NCI-H187 treated with DMSO at 0.1 percent for 48 hours (cell line): ENCODE measurements at regions not wholly inside any gene's neighbourhood (a gene's known extent, or its start where the extent isn't known, plus 50 kb on each side); places are given as distances from the start of the nearest gene placed in this dataset.
"Not testable (repeated sequence)": the region's sequence is repeated elsewhere in the genome, so short reads cannot be mapped to it uniquely, and the experiment has no call there.

Source experiments
- DNase-seq: peaks from one replicate; lab custom pipeline; 2025; lab: John Stamatoyannopoulos, UW

DNA sequence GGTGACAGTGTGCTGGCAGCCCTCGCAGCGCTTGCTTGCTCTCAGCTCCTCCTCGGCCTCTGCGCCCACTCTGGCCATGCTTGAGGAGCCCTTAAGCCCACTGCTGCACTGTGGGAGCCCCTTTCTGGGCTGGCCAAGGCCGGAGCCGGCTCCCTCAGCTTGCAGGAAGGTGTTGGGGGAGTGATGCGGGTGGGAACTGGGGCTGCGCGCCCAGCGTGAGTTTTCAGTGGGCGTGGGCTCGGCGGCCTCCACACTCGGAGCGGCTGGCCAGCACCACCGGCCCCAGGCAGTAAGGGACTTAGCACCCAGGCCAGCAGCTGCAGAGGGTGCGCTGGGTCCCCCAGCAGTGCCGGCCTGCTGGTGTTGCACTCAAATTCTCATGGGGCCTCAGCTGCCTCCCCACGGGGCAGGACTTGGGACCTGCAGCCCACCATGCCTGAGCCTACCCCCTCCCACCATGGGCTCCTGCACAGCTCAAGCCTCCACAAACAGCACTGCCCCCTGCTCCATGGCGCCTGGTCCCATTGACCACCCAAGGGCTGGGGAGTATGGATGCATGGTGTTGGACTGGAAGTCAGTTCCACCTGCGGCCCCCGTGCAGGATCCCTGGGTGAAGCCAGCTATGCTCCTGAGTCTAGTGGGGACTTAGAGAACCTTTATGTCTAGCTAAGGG lies 223.1 kb upstream of the PTPRD start:
- DNase-seq: no peak

DNA sequence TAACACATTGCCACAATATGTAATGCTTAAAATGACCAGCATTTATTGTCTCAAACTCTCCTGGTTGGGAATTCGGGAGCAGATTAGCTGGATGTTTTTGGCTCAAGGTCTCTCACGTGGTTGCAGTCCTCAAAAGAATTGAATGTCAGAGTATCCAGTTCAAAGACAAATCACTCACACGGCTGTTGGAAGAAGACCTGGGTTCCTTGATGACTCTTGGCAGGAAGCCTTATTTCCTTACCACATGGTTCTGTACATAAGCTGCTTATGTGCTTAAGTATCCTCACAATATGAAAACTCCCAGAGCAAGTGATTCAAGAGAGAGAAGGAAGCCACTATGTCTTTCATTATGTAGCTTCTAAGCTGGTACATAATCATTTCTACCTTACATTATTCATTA lies 230.3 kb upstream of the PTPRD start:
- no peak for DNase-seq

GRCh38 chr9:10855847-10856246 lies 243.0 kb upstream of the PTPRD start:
- no peak for DNase-seq

DNA sequence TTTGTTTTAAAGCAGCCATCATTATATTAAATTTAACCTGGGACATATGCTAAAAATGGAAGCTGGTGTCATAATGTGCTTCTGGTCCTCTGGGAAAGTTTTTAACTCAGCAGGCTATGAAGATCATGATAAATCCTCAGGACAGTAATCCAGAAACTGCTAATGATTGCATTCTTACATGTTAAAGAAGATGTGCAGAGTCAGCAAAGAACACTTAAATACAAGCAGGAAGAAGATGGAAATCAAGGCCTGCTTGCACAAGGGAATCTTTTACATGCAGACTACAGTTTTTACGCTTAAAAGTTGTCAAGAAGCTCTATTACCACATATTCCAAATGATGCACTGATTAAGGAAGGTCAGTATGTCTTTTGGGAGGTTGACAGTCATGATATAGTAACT lies 246.0 kb upstream of the PTPRD start:
- no peak for DNase-seq

DNA sequence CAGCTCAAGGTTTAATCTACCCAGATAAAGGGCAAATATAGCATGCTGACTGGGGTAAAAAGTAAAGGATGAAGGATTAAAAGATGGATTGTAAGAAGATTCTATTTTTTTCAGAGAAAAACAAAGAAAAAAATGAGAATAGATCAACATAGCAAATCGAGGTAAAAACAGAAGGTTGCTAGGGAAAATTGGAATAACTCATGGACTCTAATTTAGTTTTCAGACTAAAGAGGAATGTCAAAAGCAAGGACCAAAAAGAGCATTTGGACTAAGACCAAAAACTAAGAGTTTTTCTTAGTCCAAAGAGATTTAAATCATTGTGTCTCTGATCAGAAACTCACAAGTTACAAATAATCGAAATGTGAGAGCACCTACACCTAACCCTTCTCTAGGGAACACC lies 250.7 kb upstream of the PTPRD start:
- DNase-seq: no peak

- no peak for DNase-seq
Measured at GRCh38 chr9:10867194-10867593, 254.4 kb upstream of the PTPRD start.

DNA sequence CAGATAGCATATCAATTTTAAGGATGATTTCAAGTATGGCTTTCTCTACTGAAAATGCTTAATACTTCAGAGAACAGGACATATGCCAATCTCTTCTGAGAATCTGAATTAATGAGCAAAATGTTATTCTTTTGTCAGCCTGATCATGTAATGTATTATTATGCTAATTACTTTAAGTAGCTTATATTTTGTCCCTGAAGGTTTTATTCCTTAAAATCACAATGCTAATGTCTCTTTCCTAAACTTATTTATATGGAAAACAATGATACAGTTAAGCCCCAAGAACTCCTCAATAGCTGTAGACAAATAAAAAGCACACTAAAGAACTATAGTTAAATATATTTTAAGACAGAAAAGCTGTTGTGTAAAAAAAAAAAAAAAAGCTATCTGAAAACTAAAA lies 256.9 kb upstream of the PTPRD start:
- no peak for DNase-seq

DNA sequence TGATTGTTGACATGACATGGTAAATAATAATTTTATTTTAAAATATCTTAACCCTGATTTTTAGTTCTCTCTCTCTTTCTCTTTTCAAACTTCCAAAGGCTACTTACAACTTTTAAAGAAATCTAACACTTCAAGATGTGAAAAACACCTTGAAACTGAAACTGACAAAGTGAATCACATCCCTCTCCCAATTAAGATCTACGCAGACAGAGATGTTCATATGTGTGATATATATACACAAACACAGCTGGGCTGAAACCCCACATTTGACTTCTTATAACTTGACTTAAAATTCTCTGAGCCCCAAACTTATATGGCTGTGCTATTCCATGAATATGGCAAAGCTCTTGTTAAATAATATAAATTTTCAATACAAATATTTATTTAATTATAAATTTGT lies 261.2 kb upstream of the PTPRD start:
- DNase-seq: no peak

DNA sequence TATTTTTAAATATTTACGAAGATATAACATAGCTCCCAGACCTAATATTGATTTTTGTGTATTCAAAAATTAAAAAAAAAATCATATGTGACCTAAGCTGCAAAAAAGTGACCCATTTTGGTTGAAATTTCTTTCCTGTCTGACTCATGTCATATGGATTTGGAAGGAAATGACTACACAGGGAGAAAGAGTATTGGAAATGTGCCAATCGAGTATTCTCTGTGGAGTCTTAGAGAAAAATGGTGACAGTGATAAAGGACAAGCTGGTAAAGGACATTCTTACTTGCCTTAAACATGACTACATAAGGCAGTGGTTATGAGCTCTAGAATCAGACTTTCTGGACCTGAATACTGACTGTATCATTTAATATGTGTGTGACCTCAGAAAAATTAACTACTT lies 262.9 kb upstream of the PTPRD start:
- no peak for DNase-seq

DNA sequence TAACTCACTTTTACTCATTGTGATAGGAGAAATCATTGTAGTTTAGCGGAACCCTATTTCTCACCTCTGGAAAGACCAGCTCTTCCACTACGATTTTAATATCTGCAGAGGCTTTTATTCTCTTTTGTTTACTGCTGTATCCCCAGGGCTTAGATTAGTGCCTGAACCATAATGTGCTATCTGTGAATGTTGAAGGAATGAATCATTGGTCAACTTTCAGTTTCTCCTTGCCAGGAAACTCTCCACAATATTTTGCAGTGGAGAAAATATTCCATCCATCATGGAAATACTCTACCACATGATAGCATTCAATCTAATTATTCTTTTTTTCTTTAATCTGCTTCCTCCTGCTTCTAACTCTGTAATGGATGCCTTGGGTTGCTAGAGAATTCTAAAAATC lies 263.5 kb upstream of the PTPRD start:
- no peak for DNase-seq

GRCh38 chr9:10890266-10890665 lies 277.5 kb upstream of the PTPRD start:
- DNase-seq: not testable (repeated sequence)

DNA sequence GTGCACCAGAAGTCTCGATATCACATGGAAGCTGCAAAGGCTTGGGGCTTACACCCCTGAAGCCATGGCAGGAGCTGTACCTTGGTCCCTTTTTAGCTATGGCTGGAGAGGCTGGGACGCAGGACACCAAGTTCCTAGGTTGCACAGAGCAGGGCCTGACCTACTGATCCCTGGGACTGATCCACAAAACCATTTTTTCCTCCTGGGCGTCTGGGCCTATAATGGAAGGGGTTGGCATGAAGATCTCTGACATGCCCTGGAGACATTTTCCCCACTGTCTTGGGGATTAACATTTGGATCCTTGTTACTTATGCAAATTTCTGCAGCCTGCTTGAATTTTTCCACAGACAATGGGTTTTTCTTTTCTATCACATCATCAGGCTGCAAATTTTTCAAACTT lies 286.7 kb upstream of the PTPRD start:
- no peak for DNase-seq

- no peak for DNase-seq
Measured at GRCh38 chr9:10903969-10904368, 291.2 kb upstream of the PTPRD start.

DNA sequence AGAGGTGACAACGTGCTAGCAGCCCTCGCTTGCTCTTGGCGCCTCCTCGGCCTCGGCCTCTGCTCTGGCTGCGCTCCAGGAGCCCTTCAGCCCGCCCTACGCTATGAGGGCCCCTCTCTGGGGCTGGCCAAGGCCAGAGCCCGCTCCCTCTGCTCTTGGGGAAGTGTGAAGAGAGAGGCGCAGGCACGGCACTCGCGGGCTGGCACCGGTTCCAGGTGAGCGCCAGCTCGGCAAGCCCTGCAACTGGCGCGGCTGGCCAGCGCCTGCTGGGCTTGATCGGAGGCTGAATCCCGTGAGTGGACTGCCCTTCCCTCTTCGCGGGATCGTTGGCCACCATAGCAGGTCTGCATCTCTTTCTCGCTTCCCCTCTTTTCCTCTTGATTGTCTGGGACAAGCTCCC lies 298.0 kb upstream of the PTPRD start:
- no peak for DNase-seq

GRCh38 chr9:10911373-10911772 lies 298.6 kb upstream of the PTPRD start:
- no peak for DNase-seq

GRCh38 chr9:10917001-10917400 lies 304.2 kb upstream of the PTPRD start:
- no peak for DNase-seq

GRCh38 chr9:10921671-10922070 lies 308.9 kb upstream of the PTPRD start:
- DNase-seq: no peak

GRCh38 chr9:10925896-10926295 lies 313.1 kb upstream of the PTPRD start:
- DNase-seq: no peak

DNA sequence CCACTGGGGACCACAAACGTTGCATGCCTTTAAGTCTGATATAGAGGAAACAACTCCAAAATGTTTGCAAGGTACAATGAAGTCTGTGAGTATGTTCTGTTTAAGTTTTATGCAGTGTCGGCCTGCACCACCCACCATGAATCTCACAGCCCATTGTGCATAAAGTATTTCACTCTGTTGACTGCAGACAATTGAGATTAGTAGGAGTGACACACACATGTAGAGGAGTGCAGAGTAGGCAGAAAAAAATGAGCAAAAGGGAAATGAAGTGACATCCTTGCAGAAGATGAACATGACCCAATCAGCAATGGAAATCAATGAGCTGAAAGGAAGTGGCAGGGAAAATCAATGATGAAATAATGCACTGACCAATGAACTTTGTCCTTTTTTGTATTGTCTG lies 315.6 kb upstream of the PTPRD start:
- DNase-seq: no peak

DNA sequence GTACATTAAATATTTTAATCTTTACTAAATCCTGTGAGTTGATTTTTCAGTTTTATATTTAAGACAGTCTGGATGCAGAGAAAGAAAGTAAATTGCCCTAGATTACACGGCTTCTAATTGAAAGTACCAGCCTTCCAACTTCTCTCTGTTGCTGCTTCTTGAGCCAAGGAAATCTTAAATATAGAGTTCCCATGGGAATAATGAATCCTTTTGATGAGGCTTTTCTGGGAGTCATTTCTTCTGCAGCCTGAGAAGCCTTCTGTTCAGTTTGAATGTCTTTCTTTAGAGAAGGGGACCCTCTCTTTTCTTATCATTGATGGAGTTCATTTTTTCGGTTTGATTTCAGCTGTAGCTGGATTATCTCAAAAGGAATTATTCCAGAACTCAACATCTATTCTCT lies 317.3 kb upstream of the PTPRD start:
- DNase-seq: no peak

DNA sequence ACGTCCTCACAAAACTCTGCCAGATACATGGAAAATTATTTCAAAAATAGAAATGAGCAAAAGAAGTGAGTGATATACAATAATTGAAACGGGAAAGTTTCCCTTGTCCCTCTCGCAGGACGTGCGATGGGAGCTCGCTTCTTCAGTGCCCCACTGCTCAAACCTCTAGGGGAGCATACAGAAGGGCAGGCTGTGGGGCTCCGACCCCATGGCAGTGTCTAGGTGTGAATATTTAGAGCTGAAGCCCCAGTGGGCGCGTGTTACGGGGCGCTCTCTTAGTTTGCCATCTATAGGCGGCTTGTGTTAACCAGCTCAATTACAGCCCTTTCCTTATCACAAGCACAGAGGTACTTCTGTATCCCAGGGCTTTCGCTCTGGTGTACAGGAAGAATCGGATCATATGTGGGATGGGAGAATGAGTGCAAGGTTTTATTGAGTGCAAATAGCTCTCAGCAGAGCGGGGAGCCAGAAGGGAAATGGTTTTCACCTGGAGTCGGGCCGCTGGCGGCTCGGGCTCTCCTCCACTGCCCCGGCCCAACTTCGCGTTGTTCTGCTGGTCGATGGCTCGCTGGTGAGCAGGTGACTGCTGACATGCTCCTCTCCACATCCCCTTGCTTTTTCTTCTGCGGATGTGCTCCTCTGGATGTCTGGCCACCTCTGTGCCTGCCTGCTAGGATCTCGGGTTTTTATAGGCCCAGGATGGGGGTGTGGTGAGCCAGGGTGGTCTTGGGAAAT lies 334.0 kb upstream of the PTPRD start:
- no peak for DNase-seq

DNA sequence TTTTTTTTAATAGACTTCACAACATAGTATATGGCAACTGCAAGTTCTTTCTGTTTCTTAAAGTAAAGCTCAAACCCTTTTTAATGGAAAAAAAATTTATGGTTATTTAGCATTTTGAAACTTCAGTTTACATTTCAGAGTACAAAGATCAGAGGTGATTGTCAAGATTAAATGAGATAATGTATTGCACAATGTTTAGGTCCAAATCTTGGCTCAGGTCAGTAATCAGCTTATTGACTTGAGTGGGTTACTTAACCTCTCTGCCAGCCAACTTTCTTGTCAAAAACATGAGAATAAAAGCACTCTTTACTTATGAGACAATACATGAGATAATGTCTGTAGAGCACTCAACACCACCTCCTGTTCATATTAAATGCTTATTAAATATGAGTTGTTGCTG lies 345.1 kb upstream of the PTPRD start:
- no peak for DNase-seq

DNA sequence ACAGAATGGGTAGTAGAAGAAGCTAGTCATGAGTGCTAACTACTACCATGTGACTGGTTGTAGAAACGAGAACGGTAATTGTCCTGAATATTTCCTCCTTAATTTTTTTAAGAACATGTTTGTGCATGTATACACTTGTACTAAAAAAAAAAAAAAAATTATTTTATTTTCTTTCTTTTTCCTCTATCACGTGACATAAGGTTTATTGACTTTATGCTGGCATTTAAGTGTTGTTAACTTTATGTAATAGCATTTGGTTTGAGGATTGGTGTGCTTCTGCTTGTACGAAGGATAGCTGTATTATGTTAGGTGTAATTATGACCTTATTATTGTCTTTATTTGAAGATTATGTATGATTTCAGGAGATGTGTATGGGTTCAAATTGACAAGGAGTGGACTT lies 349.1 kb upstream of the PTPRD start:
- no peak for DNase-seq

GRCh38 chr9:10983251-10983650 lies 370.4 kb upstream of the PTPRD start:
- no peak for DNase-seq
